SK-N-SH treated with all-trans-retinoic acid at 6 μM for 48 hours (cell line): ENCODE measurements at regions not wholly inside any gene's neighbourhood (a gene's known extent, or its start where the extent isn't known, plus 50 kb on each side); places are given as distances from the start of the nearest gene placed in this dataset.
"Not testable (repeated sequence)": the region's sequence is repeated elsewhere in the genome, so short reads cannot be mapped to it uniquely, and the experiment has no call there.

Experiments
- ATAC-seq: fragments of 200-7000 bp; cut with Tn5 transposase; 3 replicates; pipeline ENCODE4 v1.9.1; 2020; ENCODE audit warnings: mild to moderate bottlenecking, moderate library complexity
- ARNTL ChIP-seq: fragments of 450-650 bp; formaldehyde crosslinking; IDR thresholded peaks from 2 replicates; pipeline ENCODE4 v1.5.0; 2020; ENCODE audit warnings: low read depth, mild to moderate bottlenecking, moderate library complexity, borderline replicate concordance
- BACH2 ChIP-seq: fragments of 250-450 bp; sonication (Bioruptor Pico); IDR thresholded peaks from 2 replicates; pipeline ENCODE4 v1.9.0; 2021; ENCODE audit warnings: mild to moderate bottlenecking, borderline replicate concordance
- CSDC2 ChIP-seq: fragments of 250-450 bp; sonication (Bioruptor Pico); IDR thresholded peaks from 2 replicates; pipeline ENCODE4 v1.5.0; 2020; ENCODE audit warnings: mild to moderate bottlenecking, moderate library complexity
- CSRNP3 ChIP-seq: fragments of 250-450 bp; sonication (Bioruptor Pico); IDR thresholded peaks from 2 replicates; pipeline ENCODE4 v1.5.1; 2021; ENCODE audit warnings: mild to moderate bottlenecking, moderate library complexity
- ESRRG ChIP-seq: fragments of 250-450 bp; sonication (Bioruptor Pico); IDR thresholded peaks from 2 replicates; pipeline ENCODE4 v1.6.1; 2021; ENCODE audit warnings: mild to moderate bottlenecking
- GLIS3 ChIP-seq: fragments of 250-450 bp; sonication (Bioruptor Pico); IDR thresholded peaks from 2 replicates; pipeline ENCODE4 v1.5.0; 2020; ENCODE audit warnings: mild to moderate bottlenecking, moderate library complexity
- ISL1 ChIP-seq: fragments of 250-450 bp; sonication (Bioruptor Pico); IDR thresholded peaks from 2 replicates; pipeline ENCODE4 v2.1.2; 2022; ENCODE audit warnings: mild to moderate bottlenecking, moderate library complexity
- OSR1 ChIP-seq: fragments of 250-450 bp; sonication (Bioruptor Pico); IDR thresholded peaks from 2 replicates; pipeline ENCODE4 v1.8.0; 2022; ENCODE audit warnings: moderate library complexity, mild to moderate bottlenecking, inconsistent platforms
- PATZ1 ChIP-seq: fragments of 250-450 bp; sonication (Bioruptor Pico); IDR thresholded peaks from 2 replicates; pipeline ENCODE4 v1.8.0; 2020; ENCODE audit warnings: mild to moderate bottlenecking, moderate library complexity, borderline replicate concordance
- PPARA ChIP-seq: fragments of 250-450 bp; sonication (Bioruptor Pico); IDR thresholded peaks from 2 replicates; pipeline ENCODE4 v1.5.0; 2020; ENCODE audit warnings: mild to moderate bottlenecking, borderline replicate concordance
- RARB ChIP-seq: fragments of 250-450 bp; sonication (Bioruptor Pico); IDR thresholded peaks from 2 replicates; pipeline ENCODE4 v1.8.0; 2021; ENCODE audit warnings: mild to moderate bottlenecking, moderate library complexity
- SNAI2 ChIP-seq: fragments of 250-450 bp; sonication (Bioruptor Pico); IDR thresholded peaks from 2 replicates; pipeline ENCODE4 v1.5.0; 2020; ENCODE audit warnings: mild to moderate bottlenecking, moderate library complexity
- TCF4 ChIP-seq: fragments of 250-450 bp; sonication (Bioruptor Pico); IDR thresholded peaks from 2 replicates; pipeline ENCODE4 v1.8.0; 2021; ENCODE audit warnings: mild to moderate bottlenecking, moderate library complexity, borderline replicate concordance
- TOX ChIP-seq: fragments of 250-450 bp; sonication (Bioruptor Pico); IDR thresholded peaks from 2 replicates; pipeline ENCODE4 v1.8.0; 2021; ENCODE audit warnings: mild to moderate bottlenecking, moderate library complexity, borderline replicate concordance
- TSHZ2 ChIP-seq: fragments of 250-450 bp; sonication (Bioruptor Pico); IDR thresholded peaks from 2 replicates; pipeline ENCODE4 v1.5.0; 2020; ENCODE audit warnings: mild to moderate bottlenecking, moderate library complexity
- ZC3H10 ChIP-seq: fragments of 250-450 bp; sonication (Bioruptor Pico); IDR thresholded peaks from 2 replicates; pipeline ENCODE4 v1.5.1; 2021; ENCODE audit warnings: mild to moderate bottlenecking, moderate library complexity
- ZFP3 ChIP-seq: fragments of 250-450 bp; sonication (Bioruptor Pico); IDR thresholded peaks from 2 replicates; pipeline ENCODE4 v1.5.0; 2020; ENCODE audit warnings: mild to moderate bottlenecking, moderate library complexity
- ZFP30 ChIP-seq: fragments of 450-650 bp; formaldehyde crosslinking; IDR thresholded peaks from 2 replicates; pipeline ENCODE4 v1.5.0; 2022; ENCODE audit warnings: mild to moderate bottlenecking, moderate library complexity
- ZNF565 ChIP-seq: fragments of 450-650 bp; formaldehyde crosslinking; conservative IDR thresholded peaks from 2 replicates; pipeline ENCODE4 v1.5.0; 2020; ENCODE audit warnings: low read depth, mild to moderate bottlenecking, moderate library complexity
- ZNF70 ChIP-seq: fragments of 450-650 bp; formaldehyde crosslinking; IDR thresholded peaks from 2 replicates; pipeline ENCODE4 v1.5.0; 2020; ENCODE audit warnings: mild to moderate bottlenecking, moderate library complexity
- ZNF8 ChIP-seq: fragments of 450-650 bp; formaldehyde crosslinking; IDR thresholded peaks from 2 replicates; pipeline ENCODE4 v1.5.0; 2020; ENCODE audit warnings: mild to moderate bottlenecking, moderate library complexity

GRCh38 chr19:28134311-28134710 lies 1078.6 kb downstream of the UQCRFS1 start:
- TF ChIP-seq ZFP30 (CRISPR knock-in tag): no peak
- TF ChIP-seq OSR1 (CRISPR knock-in tag): no peak
- TF ChIP-seq PATZ1 (CRISPR knock-in tag): no peak
- no peak for TF ChIP-seq TCF4 (CRISPR knock-in tag)
- no peak for ATAC-seq

- ATAC-seq: not testable (repeated sequence)
Measured at GRCh38 chr19:28130881-28131280, 1082.1 kb downstream of the UQCRFS1 start.

GRCh38 chr19:28130066-28130511 lies 1082.9 kb downstream of the UQCRFS1 start:
- TF ChIP-seq ARNTL (CRISPR knock-in tag) (no peak), TOX (CRISPR knock-in tag) (no peak), CSRNP3 (CRISPR knock-in tag) (no peak), TCF4 (CRISPR knock-in tag) (no peak), CSDC2 (CRISPR knock-in tag) (no peak), ZFP3 (no peak), ESRRG (CRISPR knock-in tag) (no peak), RARB (CRISPR knock-in tag) (no peak), PATZ1 (CRISPR knock-in tag) (no peak), ZC3H10 (CRISPR knock-in tag) (no peak), BACH2 (CRISPR knock-in tag) (no peak)
- ATAC-seq: no peak

GRCh38 chr19:28128341-28128740 lies 1084.6 kb downstream of the UQCRFS1 start:
- ATAC-seq: no peak
- TF ChIP-seq GLIS3 (no peak), ZNF565 (CRISPR knock-in tag) (no peak), TCF4 (CRISPR knock-in tag) (no peak), ARNTL (CRISPR knock-in tag) (no peak)

- no peak for TF ChIP-seq ZFP30 (CRISPR knock-in tag)
- TF ChIP-seq CSRNP3 (CRISPR knock-in tag): no peak
- TF ChIP-seq ARNTL (CRISPR knock-in tag): no peak
- TF ChIP-seq ESRRG (CRISPR knock-in tag): no peak
- TF ChIP-seq RARB (CRISPR knock-in tag): no peak
- no peak for TF ChIP-seq ZNF70 (CRISPR knock-in tag)
- no peak for TF ChIP-seq PATZ1 (CRISPR knock-in tag)
- TF ChIP-seq PPARA (CRISPR knock-in tag): no peak
- no peak for TF ChIP-seq GLIS3
- TF ChIP-seq CSDC2 (CRISPR knock-in tag): no peak
- TF ChIP-seq ZNF8: no peak
- TF ChIP-seq TSHZ2 (CRISPR knock-in tag): no peak
- no peak for TF ChIP-seq ISL1 (CRISPR knock-in tag)
- TF ChIP-seq SNAI2: no peak
- TF ChIP-seq ZC3H10 (CRISPR knock-in tag): no peak
- TF ChIP-seq, all 23 proteins: peak for 0
- no peak for ATAC-seq
Measured at GRCh38 chr19:28126135-28126898, 1086.6 kb downstream of the UQCRFS1 start.
